NT2/D1 (cell line): ENCODE measurements at regions not wholly inside any gene's neighbourhood (a gene's known extent, or its start where the extent isn't known, plus 50 kb on each side); places are given as distances from the start of the nearest gene placed in this dataset.

ENCODE experiments used
- SUZ12 ChIP-seq: IDR thresholded peaks from 2 replicates; pipeline ENCODE4 v1.6.1; 2011; ENCODE audit not compliant: insufficient read length, insufficient read depth; ENCODE audit errors: extremely low read depth
- YY1 ChIP-seq: IDR thresholded peaks from 2 replicates; pipeline ENCODE4 v1.6.1; 2011; ENCODE audit not compliant: insufficient read length, insufficient read depth
- ZNF274 ChIP-seq: IDR thresholded peaks from 2 replicates; pipeline ENCODE4 v1.6.1; 2011; ENCODE audit warnings: mild to moderate bottlenecking, low read depth, low read length

DNA sequence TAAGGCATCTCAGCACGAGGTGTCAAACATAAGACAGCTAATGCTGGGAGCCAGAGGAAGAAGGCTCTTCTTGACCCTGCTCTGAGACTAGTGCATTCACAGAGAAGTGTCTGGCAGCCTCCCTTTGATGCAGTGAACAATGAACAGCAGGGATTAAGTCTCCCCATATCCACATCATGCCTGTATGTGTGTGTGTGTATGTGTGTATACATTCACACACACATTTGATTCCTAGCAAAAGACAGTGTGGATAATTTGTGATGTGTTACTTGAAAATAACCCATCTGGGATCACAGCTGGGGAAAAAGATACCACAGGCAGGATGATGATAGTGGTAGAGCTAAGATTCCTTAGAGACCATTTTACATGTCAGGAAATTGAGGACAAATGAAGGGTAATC lies 485.9 kb upstream of the GOT2 start:
- TF ChIP-seq ZNF274 (no peak), YY1 (no peak), SUZ12 (no peak)
